HG03354 (cell line): ENCODE measurements at regions not wholly inside any gene's neighbourhood (a gene's known extent, or its start where the extent isn't known, plus 50 kb on each side); places are given as distances from the start of the nearest gene placed in this dataset.
"Not testable (repeated sequence)": the region's sequence is repeated elsewhere in the genome, so short reads cannot be mapped to it uniquely, and the experiment has no call there.

Experiments
- ATAC-seq: cut with Tn5 transposase; IDR thresholded peaks from one replicate; pipeline ENCODE4 v1.9.1; 2021; ENCODE audit warnings: mild to moderate bottlenecking; ENCODE audit not compliant: unreplicated experiment, poor library complexity, severe bottlenecking

- not testable (repeated sequence) for ATAC-seq
Observed at GRCh38 chr10:106019559-106019958, 1144.9 kb downstream of the SORCS1 start.

GRCh38 chr10:106015369-106016199 is 1148.9 kb downstream of the SORCS1 start:
- not testable (repeated sequence) for ATAC-seq

- no peak for ATAC-seq
Observed at GRCh38 chr10:106011250-106011649, 1153.3 kb downstream of the SORCS1 start.

- no peak for ATAC-seq
Observed at GRCh38 chr10:106000721-106001120, 1163.8 kb downstream of the SORCS1 start.

GRCh38 chr10:105993609-105994008 is 1170.9 kb downstream of the SORCS1 start:
- no peak for ATAC-seq

GRCh38 chr10:105992928-105993327 is 1171.6 kb downstream of the SORCS1 start:
- ATAC-seq: no peak

- no peak for ATAC-seq
Observed at GRCh38 chr10:105990529-105990928, 1174.0 kb downstream of the SORCS1 start.

- no peak for ATAC-seq
Observed at GRCh38 chr10:105989995-105990394, 1174.5 kb downstream of the SORCS1 start.

- ATAC-seq: no peak
Observed at GRCh38 chr10:105988848-105989247, 1175.7 kb downstream of the SORCS1 start.

- ATAC-seq: no peak
Observed at GRCh38 chr10:105986912-105987635, 1177.4 kb downstream of the SORCS1 start.

- no peak for ATAC-seq
Observed at GRCh38 chr10:105986486-105986885, 1178.0 kb downstream of the SORCS1 start.

GRCh38 chr10:105982735-105983134 is 1181.8 kb downstream of the SORCS1 start:
- ATAC-seq: no peak

GRCh38 chr10:105981679-105982078 is 1182.8 kb downstream of the SORCS1 start:
- no peak for ATAC-seq

- ATAC-seq: peak; percentile 80
Observed at GRCh38 chr10:105974803-105975456, 1189.6 kb downstream of the SORCS1 start.

- ATAC-seq: no peak
Observed at GRCh38 chr10:105973902-105974301, 1190.6 kb downstream of the SORCS1 start.

- ATAC-seq: no peak
Observed at GRCh38 chr10:105973360-105973759, 1191.1 kb downstream of the SORCS1 start.

GRCh38 chr10:105971460-105971859 is 1193.0 kb downstream of the SORCS1 start:
- ATAC-seq: no peak

GRCh38 chr10:105969884-105970377 is 1194.6 kb downstream of the SORCS1 start:
- no peak for ATAC-seq

GRCh38 chr10:105968666-105969065 is 1195.8 kb downstream of the SORCS1 start:
- ATAC-seq: no peak

- no peak for ATAC-seq
Observed at GRCh38 chr10:105967256-105967655, 1197.2 kb downstream of the SORCS1 start.
